DMS 273 (cell line): ENCODE measurements at regions not wholly inside any gene's neighbourhood (a gene's known extent, or its start where the extent isn't known, plus 50 kb on each side); places are given as distances from the start of the nearest gene placed in this dataset.
"Not testable (repeated sequence)": the region's sequence is repeated elsewhere in the genome, so short reads cannot be mapped to it uniquely, and the experiment has no call there.

Source experiments
- DNase-seq: peaks from one replicate; lab custom pipeline; 2025; ENCODE audit not compliant: unreplicated experiment; lab: John Stamatoyannopoulos, UW

- DNase-seq: no peak
These were observed 126.6 kb upstream of the NAA20 start for GRCh38 chr20:19890445-19891051.

- DNase-seq: no peak
These were observed 123.8 kb upstream of the NAA20 start for GRCh38 chr20:19893356-19893755.

DNA sequence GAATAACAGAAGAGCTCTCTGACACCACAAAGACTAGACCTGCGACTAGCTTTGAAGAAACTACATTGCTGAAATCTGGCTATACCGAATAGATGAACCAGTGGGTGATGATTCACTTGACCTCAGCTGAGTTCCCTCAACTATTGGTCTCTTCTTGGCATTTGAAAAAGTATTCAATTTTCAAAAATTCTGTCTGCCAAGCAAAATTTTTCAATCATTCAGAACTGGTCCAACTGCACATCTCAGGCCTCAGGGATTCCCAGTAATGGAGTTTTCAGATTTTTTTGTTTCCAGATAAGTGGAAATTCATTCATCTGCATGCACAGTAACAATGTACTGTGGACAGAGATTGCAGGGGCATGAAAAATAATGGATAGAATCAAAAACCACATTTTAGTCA, 121.4 kb upstream of the NAA20 start:
- no peak for DNase-seq

GRCh38 chr20:19897891-19898290, 119.3 kb upstream of the NAA20 start:
- no peak for DNase-seq

DNA sequence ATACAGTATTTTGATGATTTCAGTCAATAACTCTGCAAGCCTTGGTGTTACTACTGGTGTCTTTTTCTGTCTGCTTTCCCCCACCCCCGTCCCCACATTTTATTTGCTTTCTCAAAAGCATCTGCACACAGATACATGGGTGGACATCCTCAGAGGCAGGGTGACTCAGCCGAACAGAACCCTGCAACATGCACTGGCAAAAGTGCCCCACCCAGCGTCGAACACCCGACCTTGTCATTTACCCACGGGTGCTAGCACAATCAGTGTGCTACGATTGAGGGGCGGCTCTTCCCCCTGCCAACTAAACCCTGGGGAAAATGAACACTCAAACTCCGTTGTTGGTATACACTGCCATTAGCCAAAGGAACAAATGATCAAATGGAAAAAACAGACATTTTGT, 115.9 kb upstream of the NAA20 start:
- no peak for DNase-seq

- peak; percentile 15 for DNase-seq
These were observed 113.9 kb upstream of the NAA20 start for GRCh38 chr20:19903168-19903811.

DNA sequence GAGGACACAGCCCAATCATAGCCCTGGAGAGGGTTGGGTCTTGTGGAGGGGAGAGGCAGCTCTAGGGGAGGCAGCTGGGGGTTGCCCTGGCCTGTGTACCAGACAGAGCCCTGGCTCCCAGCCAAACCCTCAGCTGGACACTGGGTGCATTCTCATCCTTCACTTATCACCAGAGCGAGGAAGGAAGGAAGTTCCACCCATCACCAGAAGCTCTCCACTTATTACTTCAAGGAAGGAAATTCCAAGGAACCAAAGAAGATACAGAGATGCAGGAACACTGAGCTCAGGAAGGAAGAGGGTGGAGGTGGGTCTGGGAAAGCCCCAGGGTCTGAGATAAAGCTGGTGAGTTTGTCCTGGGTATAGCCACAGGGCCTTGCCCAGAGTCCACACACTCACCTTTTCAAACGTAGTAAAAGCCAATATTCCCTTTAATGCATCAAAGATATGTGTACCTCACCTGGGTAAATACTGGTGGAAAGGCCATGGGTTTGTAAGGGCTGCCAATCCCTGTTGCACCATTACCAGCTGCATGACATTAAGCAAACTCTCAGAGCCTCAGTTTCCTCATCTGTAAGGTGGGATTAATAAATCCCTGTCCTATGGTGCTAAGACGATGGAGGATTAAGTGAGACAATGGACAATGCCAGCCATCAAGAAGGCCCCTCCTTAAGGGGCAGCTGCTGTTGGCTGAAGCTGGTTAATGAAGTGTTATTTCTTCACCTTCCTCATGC, 109.7 kb upstream of the NAA20 start:
- DNase-seq: no peak

DNA sequence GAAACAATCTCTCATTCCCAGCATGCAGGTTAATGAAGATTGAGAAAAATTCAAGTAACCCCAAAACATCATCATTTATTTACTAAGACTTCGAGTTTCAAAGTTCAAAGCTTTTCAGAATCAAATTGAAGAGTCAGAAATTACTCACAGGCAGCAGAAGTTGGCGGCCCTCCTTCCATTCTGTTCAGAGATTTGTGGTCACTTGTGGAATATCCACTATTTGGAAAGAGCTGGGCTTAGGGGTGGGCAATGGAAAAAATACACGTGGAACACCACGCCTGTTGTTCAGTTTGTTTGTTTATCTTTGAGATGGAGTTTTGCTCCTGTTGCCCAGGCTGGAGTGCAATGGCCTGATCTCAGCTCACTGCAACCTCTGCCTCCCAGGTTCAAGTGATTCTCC, 108.6 kb upstream of the NAA20 start:
- no peak for DNase-seq

DNA sequence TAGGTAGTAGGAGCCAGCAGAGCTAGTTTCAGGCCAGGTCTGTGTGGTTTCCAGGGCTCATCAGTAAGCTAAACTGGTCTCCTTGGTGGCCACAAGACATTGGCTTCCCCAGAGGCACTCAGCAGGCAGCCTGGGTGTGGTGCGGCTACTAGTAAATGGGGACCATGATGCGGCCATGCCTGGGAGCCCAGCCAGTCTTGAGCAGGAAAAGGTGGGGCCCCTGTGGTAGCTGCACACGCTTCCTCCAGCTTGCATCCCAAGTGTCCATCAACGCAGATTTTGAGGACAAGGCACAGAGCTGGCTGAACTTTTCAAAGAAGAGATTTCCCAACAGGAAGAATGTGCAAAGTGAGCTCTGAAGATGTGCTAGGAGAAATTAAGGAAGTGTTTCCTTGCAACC, 107.4 kb upstream of the NAA20 start:
- no peak for DNase-seq

- DNase-seq: no peak
These were observed 105.3 kb upstream of the NAA20 start for GRCh38 chr20:19911810-19912382.

- no peak for DNase-seq
These were observed 103.8 kb upstream of the NAA20 start for GRCh38 chr20:19913349-19913748.

- DNase-seq: no peak
These were observed 103.1 kb upstream of the NAA20 start for GRCh38 chr20:19913927-19914614.

GRCh38 chr20:19915111-19915798, 101.9 kb upstream of the NAA20 start:
- no peak for DNase-seq

DNA sequence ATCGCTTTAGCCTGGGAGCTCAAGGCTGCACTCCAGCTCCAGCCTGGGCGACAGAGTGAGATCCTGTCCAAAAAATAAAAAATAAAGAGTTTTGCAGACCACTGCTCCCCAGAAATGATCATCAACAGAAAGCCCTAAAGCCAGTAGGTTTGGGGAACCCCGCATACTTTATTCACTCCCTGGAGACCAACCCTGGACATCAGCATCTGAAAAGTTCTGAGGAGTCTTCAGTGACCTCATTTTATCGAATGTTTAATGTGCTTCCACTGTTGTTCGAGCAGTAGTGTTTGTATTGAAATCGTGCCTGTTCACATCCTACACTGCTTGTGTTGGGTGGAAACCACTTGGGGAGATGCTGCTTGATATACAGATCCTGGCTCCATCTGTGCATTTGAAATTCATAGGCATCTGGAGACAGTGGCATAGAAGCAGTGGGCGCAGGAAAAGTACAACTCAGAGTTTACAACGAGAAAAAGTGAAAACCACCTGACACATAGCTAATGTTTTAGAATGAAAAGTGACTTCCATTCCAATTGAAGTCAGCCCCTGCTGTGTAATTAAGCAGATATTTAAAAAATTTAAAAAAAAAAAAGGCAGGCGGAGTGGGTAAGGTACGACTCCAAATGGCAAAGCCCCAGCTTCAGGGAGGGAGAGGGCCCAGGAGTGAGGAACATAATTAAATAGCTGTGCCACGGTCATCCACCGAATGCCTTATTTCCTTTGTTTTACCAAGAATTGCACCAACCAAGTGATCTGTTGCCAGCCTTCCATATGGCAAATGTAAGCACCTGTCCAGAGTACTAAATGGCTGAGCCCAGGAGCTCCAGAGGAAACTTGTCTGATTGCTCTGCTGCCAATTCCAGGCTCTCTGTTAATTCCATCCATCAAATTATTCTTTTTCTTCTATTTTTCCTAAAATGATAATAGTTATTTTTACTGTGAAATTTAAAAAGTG, 100.4 kb upstream of the NAA20 start:
- peak; percentile 85 for DNase-seq

- peak; percentile 88 for DNase-seq
These were observed 98.2 kb upstream of the NAA20 start for GRCh38 chr20:19918965-19919329.

DNA sequence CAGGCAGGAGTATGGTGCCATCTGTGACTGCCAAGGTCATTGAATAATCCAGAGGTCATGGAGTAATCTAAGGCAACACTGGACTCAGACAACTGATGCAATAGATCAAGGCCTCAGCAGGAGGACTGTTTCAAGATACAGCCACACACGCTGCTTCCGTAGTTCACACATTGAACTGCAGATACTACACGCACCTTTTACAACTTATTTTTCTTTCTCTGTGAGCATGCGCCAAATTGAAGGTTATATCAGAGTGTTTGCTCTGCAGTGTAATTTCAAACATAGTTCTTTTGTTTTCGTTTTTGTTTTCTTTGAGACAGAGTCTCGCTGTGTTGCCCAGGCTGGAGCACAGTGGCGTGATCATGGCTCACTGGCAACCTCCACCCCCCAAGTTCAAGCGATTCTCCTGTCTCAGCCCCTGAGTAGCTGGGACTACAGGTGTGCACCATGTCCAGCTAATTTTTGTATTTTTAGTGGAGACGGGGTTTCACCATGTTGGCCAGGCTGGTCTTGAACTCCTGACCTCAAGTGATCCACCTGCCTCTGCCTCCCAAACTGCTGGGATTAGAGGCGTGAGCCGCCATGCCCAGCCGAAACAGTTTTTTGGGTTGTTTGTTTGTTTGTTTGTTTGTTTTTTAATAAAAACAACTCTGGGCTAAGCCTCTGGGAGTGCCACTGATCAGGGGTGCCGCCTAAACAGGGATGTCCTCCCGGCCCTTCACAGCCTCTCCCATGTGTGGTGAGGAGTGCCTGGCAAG, 96.6 kb upstream of the NAA20 start:
- DNase-seq: no peak

- peak; percentile 16 for DNase-seq
These were observed 95.8 kb upstream of the NAA20 start for GRCh38 chr20:19921284-19921793.

DNA sequence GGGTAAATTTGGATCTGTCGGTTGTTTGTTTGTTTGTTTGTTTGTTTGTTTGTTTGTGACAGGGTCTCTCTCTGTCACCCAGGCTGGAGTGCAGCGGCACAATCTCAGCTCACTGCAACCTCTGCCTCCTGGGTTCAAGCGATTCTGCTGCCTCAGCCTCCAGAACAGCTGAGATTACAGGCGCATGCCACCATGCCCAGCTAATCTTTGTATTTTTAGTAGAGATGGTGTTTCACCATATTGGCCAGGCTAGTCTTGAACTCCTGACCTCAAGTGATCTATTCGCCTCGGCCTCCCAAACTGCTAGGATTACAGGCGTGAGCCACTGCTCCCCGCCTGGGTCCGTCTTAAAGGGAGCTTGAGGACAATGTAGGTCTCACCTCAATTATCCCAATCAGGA, 95.3 kb upstream of the NAA20 start:
- not testable (repeated sequence) for DNase-seq

DNA sequence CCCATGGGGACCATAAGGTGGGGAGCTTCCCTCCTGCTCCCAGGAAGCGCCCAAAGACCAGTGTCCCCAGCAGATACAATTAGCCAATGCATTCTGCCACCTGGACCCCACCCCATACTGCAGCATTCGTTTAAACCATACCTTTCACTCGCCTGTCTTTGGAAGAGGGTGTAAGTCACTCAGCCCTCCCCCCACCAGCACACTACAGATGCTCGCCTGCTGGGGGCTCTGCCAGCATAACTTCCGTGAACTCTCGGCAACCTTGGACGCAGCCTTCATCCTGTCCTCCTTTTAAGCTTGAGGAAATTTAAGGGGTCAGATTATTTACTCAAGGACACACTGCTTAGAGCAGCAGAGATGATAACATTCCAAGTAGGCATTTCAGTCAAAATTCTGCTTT, 94.4 kb upstream of the NAA20 start:
- DNase-seq: peak; percentile 16
